ENCODE measurements at regions not wholly inside any gene's neighbourhood (a gene's known extent, or its start where the extent isn't known, plus 50 kb on each side); places are given as distances from the start of the nearest gene placed in this dataset.

GRCh38 chr1:219523411-219523810 lies 89.5 kb downstream of the ZC3H11B start:
- DNase-seq (ENCODE audit: low read depth in 2 of 3, low spot score in 2 of 3): no peak

GRCh38 chr1:219521325-219521724 lies 91.6 kb downstream of the ZC3H11B start:
- no peak for DNase-seq (ENCODE audit: low read depth in 2 of 3, low spot score in 2 of 3)

GRCh38 chr1:219520241-219520640 lies 92.7 kb downstream of the ZC3H11B start:
- DNase-seq (ENCODE audit: low read depth in 2 of 3, low spot score in 2 of 3): no peak

- DNase-seq (ENCODE audit: low read depth in 2 of 3, low spot score in 2 of 3): no peak
Observed at GRCh38 chr1:219518907-219519248, 94.0 kb downstream of the ZC3H11B start.

GRCh38 chr1:219518168-219518906 lies 94.6 kb downstream of the ZC3H11B start:
- no peak for DNase-seq (ENCODE audit: low read depth in 2 of 3, low spot score in 2 of 3)

GRCh38 chr1:219517031-219517430 lies 95.9 kb downstream of the ZC3H11B start:
- no peak for DNase-seq (ENCODE audit: low read depth in 2 of 3, low spot score in 2 of 3)

GRCh38 chr1:219514728-219515127 lies 98.2 kb downstream of the ZC3H11B start:
- no peak for DNase-seq (ENCODE audit: low read depth in 2 of 3, low spot score in 2 of 3)

- no peak for DNase-seq (ENCODE audit: low read depth in 2 of 3, low spot score in 2 of 3)
Observed at GRCh38 chr1:219507437-219507836, 105.5 kb downstream of the ZC3H11B start.

- DNase-seq (ENCODE audit: low read depth in 2 of 3, low spot score in 2 of 3): no peak
Observed at GRCh38 chr1:219506936-219507335, 106.0 kb downstream of the ZC3H11B start.

- no peak for DNase-seq (ENCODE audit: low read depth in 2 of 3, low spot score in 2 of 3)
Observed at GRCh38 chr1:219506473-219506899, 106.4 kb downstream of the ZC3H11B start.

GRCh38 chr1:219505886-219506285 lies 107.0 kb downstream of the ZC3H11B start:
- no peak for DNase-seq (ENCODE audit: low read depth in 2 of 3, low spot score in 2 of 3)

- no peak for DNase-seq (ENCODE audit: low read depth in 2 of 3, low spot score in 2 of 3)
Observed at GRCh38 chr1:219503604-219504003, 109.3 kb downstream of the ZC3H11B start.

GRCh38 chr1:219500327-219500897 lies 112.5 kb downstream of the ZC3H11B start:
- DNase-seq (ENCODE audit: low read depth in 2 of 3, low spot score in 2 of 3): no peak

- no peak for DNase-seq (ENCODE audit: low read depth in 2 of 3, low spot score in 2 of 3)
Observed at GRCh38 chr1:219498666-219499065, 114.2 kb downstream of the ZC3H11B start.

- no peak for DNase-seq (ENCODE audit: low read depth in 2 of 3, low spot score in 2 of 3)
Observed at GRCh38 chr1:219495737-219496408, 117.0 kb downstream of the ZC3H11B start.

- DNase-seq (ENCODE audit: low read depth in 2 of 3, low spot score in 2 of 3): no peak
Observed at GRCh38 chr1:219492717-219493116, 120.2 kb downstream of the ZC3H11B start.

- no peak for DNase-seq (ENCODE audit: low read depth in 2 of 3, low spot score in 2 of 3)
Observed at GRCh38 chr1:219490566-219490965, 122.3 kb downstream of the ZC3H11B start.

GRCh38 chr1:219489636-219490035 lies 123.3 kb downstream of the ZC3H11B start:
- DNase-seq (ENCODE audit: low read depth in 2 of 3, low spot score in 2 of 3): no peak

- DNase-seq (ENCODE audit: low read depth in 2 of 3, low spot score in 2 of 3): no peak
Observed at GRCh38 chr1:219488275-219488674, 124.6 kb downstream of the ZC3H11B start.

GRCh38 chr1:219483530-219483929 lies 129.4 kb downstream of the ZC3H11B start:
- DNase-seq (ENCODE audit: low read depth in 2 of 3, low spot score in 2 of 3): no peak

- no peak for DNase-seq (ENCODE audit: low read depth in 2 of 3, low spot score in 2 of 3)
Observed at GRCh38 chr1:219480011-219480410, 132.9 kb downstream of the ZC3H11B start.

GRCh38 chr1:219478811-219479210 lies 134.1 kb downstream of the ZC3H11B start:
- DNase-seq (ENCODE audit: low read depth in 2 of 3, low spot score in 2 of 3): no peak
